ENCODE measurements at regions not wholly inside any gene's neighbourhood (a gene's known extent, or its start where the extent isn't known, plus 50 kb on each side); places are given as distances from the start of the nearest gene placed in this dataset.

DNA sequence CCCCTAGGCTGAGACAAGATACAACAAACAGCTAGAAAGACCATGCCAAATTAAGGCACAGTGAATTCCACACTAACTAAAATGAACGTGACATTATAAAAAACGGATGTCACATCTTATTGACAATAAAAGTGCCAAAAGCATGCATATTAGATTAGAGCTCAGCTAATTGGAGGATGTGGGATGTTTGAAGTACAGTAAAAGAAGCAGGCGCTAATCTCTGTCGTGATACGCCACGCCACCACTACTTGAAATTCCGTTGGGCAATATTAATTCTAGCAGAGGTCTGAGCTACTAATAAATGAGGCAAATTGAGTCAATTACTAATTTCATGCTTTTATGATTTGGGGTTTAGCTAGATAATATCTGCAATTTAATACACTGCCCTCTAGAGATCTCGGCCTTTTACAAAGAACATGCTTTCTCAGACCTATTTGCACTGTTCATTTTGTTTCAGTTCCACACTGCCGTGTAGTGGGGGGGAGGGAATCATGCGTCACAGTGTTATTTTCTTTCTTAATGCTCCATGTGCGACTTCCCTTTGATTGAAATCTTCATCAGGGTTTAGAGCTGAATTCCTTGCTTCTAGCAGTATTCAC lies 52.9 kb upstream of the ROBO2 start:
- no peak for TF ChIP-seq CTCF (IDR thresholded peaks at IDR 0.05; ENCODE audit: low read length, missing control alignments)
- DNase-seq (ENCODE audit: low read depth), result no peak

More for the DNA sequence above, 52.9 kb upstream of the ROBO2 start:
- no peak overlapping the region for H3K4me3 ChIP-seq (replicated peaks; ENCODE audit: low read depth, low read length)
